Effector memory CD8-positive, alpha-beta T cell (primary cell): ENCODE measurements at regions not wholly inside any gene's neighbourhood (a gene's known extent, or its start where the extent isn't known, plus 50 kb on each side); places are given as distances from the start of the nearest gene placed in this dataset.

Source experiments
- ATAC-seq: fragments of 150-1000 bp; cut with Tn5 transposase; replicated peaks from 2 replicates; pipeline ENCODE4 v1.10.0; 2021; ENCODE audit warnings: mild to moderate bottlenecking, moderate library complexity
- DNase-seq, 3 experiments: peaks; one replicate each; pipeline ENCODE4 v3.0.0; 2021
- H3K27ac Mint-ChIP-seq, 2 donors: one replicate each; pipeline ENCODE4 v1.8.0; 2022; ENCODE audit warnings: mild to moderate bottlenecking in 2 of 2, mixed read lengths in 2 of 2, moderate library complexity in 2 of 2
- H3K27me3 Mint-ChIP-seq, 2 donors: one replicate each; pipeline ENCODE4 v1.8.0; 2022; ENCODE audit warnings: mixed read lengths in 2 of 2
- H3K36me3 Mint-ChIP-seq: one replicate; pipeline ENCODE4 v1.8.0; 2022; ENCODE audit warnings: mild to moderate bottlenecking, moderate library complexity, mixed read lengths; ENCODE audit not compliant: insufficient read depth
- H3K4me1 Mint-ChIP-seq, 2 donors: one replicate each; pipeline ENCODE4 v1.8.0; 2022; ENCODE audit warnings: low read depth in 2 of 2, mixed read lengths in 2 of 2
- H3K4me3 Mint-ChIP-seq, 2 donors: one replicate each; pipeline ENCODE4 v1.8.0; 2022; ENCODE audit warnings: mild to moderate bottlenecking in 2 of 2, mixed read lengths in 2 of 2, moderate library complexity in 2 of 2
- H3K9me3 Mint-ChIP-seq, 2 donors: one replicate each; pipeline ENCODE4 v1.8.0; 2022; ENCODE audit warnings: mixed read lengths in 2 of 2

DNA sequence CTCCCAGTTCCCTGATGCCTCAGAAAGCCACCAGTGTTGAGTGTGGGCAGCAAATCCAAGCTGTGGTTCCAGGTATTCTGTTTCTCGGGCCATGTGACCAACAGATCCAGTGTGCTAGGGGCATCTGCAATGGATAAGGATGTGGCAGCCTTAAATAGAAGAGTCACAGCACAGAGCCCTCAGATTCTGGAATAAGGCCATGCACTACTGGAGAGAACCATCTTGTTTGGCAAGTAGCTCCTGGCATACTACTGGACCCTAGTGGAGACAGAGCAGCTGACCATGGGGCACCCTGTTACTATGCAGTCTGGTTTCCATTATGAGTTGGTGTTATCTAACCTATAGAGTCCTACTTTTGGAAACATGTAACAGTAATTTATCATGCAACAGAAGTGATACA, 53.3 kb upstream of the ZBTB7C start:
- H3K27me3 Mint-ChIP-seq: peaks cover 16 to 49% of the 10 kb centered on the region in 2 donors
- H3K36me3 Mint-ChIP-seq: no peaks in the 10 kb centered on the region
- ATAC-seq (no peak), DNase-seq (no peak)
- no peaks in the 10 kb centered on the region for H3K9me3 Mint-ChIP-seq
- H3K27ac Mint-ChIP-seq: no peak overlapping the region
- H3K4me1 Mint-ChIP-seq: no peaks in the 10 kb centered on the region
- H3K4me3 Mint-ChIP-seq: no peak overlapping the region

DNA sequence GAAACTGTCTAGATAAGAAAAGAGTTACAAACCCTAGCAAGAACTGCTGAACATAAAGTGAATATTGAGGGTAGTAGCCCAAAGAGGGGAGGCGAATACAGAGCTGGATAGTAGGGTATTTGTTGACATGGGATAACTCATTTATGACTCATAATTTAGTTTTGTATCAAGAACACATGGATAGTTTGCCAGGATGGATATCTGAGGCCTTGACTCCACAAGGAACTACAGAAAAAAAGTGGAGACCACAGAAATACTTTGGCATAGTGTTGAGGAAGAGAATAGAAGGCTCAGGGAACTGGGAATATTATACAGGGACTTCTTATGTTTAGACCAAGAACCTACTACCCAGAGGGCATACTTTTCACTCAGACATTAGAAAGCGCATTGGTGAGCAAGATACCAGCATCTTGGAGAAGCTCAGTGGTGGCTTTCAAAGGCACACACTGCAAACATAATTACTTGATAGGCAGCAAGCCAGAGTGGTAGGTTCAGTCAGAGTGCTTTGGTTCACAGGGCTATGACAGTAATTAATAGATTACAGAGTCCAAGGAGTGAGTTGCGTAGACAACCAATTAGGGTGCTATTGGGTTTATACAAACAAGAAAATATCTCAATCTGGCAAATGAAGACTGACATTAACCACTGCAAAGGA, 51.9 kb upstream of the ZBTB7C start:
- H3K9me3 Mint-ChIP-seq: no peaks in the 10 kb centered on the region
- peaks cover 2 to 6% of the 10 kb centered on the region in 2 donors for H3K4me1 Mint-ChIP-seq
- H3K4me3 Mint-ChIP-seq: no peak overlapping the region
- H3K27me3 Mint-ChIP-seq: peaks cover 10 to 39% of the 10 kb centered on the region in 2 donors
- H3K36me3 Mint-ChIP-seq: peaks cover 1% of the 10 kb centered on the region
- DNase-seq (no peak), ATAC-seq (no peak)
- no peak overlapping the region for H3K27ac Mint-ChIP-seq

DNA sequence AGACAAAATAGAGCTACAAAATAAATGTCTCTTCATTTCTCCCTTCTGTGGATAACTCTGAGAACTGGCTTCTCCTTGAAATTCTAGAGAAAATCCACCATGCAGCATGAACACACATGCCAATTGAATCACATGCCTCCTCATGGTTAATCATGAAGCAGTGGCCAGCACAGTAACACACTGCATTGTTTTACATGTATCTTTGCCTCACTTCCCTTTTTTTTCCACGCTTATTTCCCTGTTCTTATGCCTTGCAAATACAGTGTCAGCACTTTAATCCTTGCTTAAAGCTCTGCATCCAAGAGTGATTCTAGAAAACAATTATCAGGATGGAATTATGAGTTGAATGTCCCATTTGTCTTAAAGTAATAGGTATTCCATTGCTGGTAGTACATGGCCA, 50.3 kb upstream of the ZBTB7C start:
- peaks cover 4 to 29% of the 10 kb centered on the region in 2 donors for H3K27me3 Mint-ChIP-seq
- peaks cover 3 to 15% of the 10 kb centered on the region in 2 donors for H3K4me1 Mint-ChIP-seq
- no peaks in the 10 kb centered on the region for H3K9me3 Mint-ChIP-seq
- peaks cover 3% of the 10 kb centered on the region for H3K36me3 Mint-ChIP-seq
- H3K27ac Mint-ChIP-seq: no peak overlapping the region
- no peak for ATAC-seq
- no peak overlapping the region for H3K4me3 Mint-ChIP-seq
- no peak for DNase-seq

DNA sequence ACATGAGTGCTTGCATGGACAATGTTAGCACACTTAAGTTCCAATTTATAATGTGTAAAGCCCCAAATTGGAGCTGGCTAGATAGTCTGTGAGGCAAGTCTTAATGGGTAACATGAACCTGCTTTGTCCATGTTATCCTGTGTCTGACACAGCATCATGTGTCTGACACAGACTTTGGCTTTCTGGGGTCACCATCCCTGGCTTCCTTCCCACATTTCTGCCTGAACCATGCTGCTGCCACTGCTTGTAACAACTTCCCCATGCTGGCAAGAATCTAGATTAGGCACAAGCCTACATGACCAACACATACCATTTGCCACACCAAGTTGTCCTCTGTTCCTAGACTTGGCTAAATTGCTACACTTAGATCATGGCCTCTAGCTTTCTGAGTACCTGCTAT, 49.8 kb upstream of the ZBTB7C start:
- DNase-seq: no peak
- peaks cover 3 to 15% of the 10 kb centered on the region in 2 donors for H3K4me1 Mint-ChIP-seq
- no peaks in the 10 kb centered on the region for H3K9me3 Mint-ChIP-seq
- no peak overlapping the region for H3K4me3 Mint-ChIP-seq
- no peak overlapping the region for H3K27ac Mint-ChIP-seq
- peaks cover 3 to 24% of the 10 kb centered on the region in 2 donors for H3K27me3 Mint-ChIP-seq
- ATAC-seq: no peak
- peaks cover 3% of the 10 kb centered on the region for H3K36me3 Mint-ChIP-seq
